Vagina (tissue), 2 donors: ENCODE measurements at regions not wholly inside any gene's neighbourhood (a gene's known extent, or its start where the extent isn't known, plus 50 kb on each side); places are given as distances from the start of the nearest gene placed in this dataset.

ENCODE experiments used
- DNase-seq, 2 donors: peaks; one replicate each; pipeline ENCODE4 v3.0.0-alpha.2; 2017; ENCODE audit errors: extremely low spot score in 2 of 2
- H3K27ac ChIP-seq: fragments of 200-600 bp; sonication (generic); one replicate; pipeline ENCODE4 v1.5.1; 2019
- H3K27me3 ChIP-seq: fragments of 200-600 bp; sonication (generic); one replicate; pipeline ENCODE4 v1.5.1; 2019
- H3K36me3 ChIP-seq, 2 donors: fragments of 200-600 bp; sonication (generic); one replicate each; pipeline ENCODE4 v1.5.1; 2017 to 2019
- H3K4me1 ChIP-seq: fragments of 200-600 bp; sonication (generic); one replicate; pipeline ENCODE4 v1.5.1; 2019
- H3K4me3 ChIP-seq, 2 donors: fragments of 200-600 bp; sonication (generic); 1 replicate in 1 of 2; 2 replicates in 1 of 2; pipeline ENCODE4 v1.5.1; 2016 to 2019
- H3K9me3 ChIP-seq: fragments of 200-600 bp; sonication (generic); one replicate; pipeline ENCODE4 v1.5.1; 2019
- CTCF ChIP-seq, 3 experiments: fragments of 450-650 bp in 2 of 3; fragments of 200-600 bp in 1 of 3; sonication (generic) in 1 of 3; IDR thresholded peaks; one replicate each; pipeline ENCODE4 v1.5.1; 2017 to 2019; ENCODE audit warnings: antibody characterized with exemption in 3 of 3, mild to moderate bottlenecking in 2 of 3, moderate library complexity in 2 of 3
- POLR2A ChIP-seq, 2 donors: fragments of 450-650 bp; IDR thresholded peaks; one replicate each; pipeline ENCODE4 v1.6.1; 2017; ENCODE audit warnings: antibody characterized with exemption in 2 of 2, mild to moderate bottlenecking in 2 of 2, moderate library complexity in 2 of 2
- POLR2AphosphoS5 ChIP-seq, 2 donors: sonication (generic); formaldehyde crosslinking; IDR thresholded peaks; one replicate each; pipeline ENCODE4 v1.9.0; 2017; ENCODE audit warnings: antibody characterized with exemption in 2 of 2, mild to moderate bottlenecking in 2 of 2, low read depth in 1 of 2; ENCODE audit not compliant: insufficient read depth in 1 of 2
- intact Hi-C: fragments of 100-400 bp; cut with DNase I; formaldehyde crosslinking; loops from one replicate; pipeline ENCODE4 v1.15.1; 2023

DNA sequence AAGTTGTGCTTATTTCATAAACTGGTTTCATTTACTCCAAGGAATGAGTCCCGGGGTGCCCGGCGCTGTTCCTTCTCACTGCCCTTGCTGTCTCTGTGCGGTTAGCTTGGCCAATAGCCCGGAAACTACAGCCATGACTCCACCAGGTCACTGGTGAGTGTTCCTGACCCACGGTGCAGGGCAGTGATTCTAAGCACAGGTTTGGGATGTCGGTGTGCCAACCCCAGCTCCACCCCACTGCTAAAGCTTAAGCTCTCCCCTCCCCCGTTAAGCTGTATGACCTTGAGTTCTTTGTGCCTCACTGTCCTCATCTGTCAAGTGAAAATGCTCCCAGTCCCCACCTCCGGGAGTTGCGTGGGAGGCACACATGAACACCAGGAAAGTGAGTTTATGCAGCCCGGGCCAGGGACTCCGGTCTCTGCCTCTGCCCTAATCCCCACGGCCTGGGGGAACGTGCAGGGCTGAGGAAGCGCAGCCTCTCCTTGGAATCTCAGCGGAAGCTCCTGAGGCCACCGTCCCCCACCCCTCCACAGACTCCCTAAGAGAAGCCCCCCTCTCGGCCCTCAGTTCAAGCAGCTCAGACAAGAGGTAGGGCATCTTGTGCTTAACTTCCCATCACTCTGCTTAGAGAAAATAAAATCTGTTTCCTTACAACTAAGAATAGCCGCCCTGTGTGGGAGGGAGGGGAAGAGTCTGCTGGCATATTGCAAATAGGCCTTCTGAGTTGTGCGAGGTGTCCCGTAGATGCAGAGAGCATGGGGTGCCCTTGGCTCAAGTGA, 92.0 kb upstream of the RAI14 start:
- Histone ChIP-seq H3K4me3 (peak overlapping the region in 1 of 2 donors; percentile 11), H3K4me1 (peaks cover 7% of the 10 kb centered on the region), H3K27ac (peak overlapping the region; percentile 57), H3K9me3 (no peaks in the 10 kb centered on the region), H3K36me3 (no peaks in the 10 kb centered on the region), H3K27me3 (no peaks in the 10 kb centered on the region)
- TF ChIP-seq POLR2AphosphoS5 (IDR thresholded peaks at IDR 0.05; ENCODE audit: insufficient read depth in 1 of 2, low read depth in 1 of 2) (no peak), CTCF (IDR thresholded peaks at IDR 0.05) (no peak), POLR2A (IDR thresholded peaks at IDR 0.05) (no peak)
- intact Hi-C loops = no loop called here
- DNase-seq = no peak

DNA sequence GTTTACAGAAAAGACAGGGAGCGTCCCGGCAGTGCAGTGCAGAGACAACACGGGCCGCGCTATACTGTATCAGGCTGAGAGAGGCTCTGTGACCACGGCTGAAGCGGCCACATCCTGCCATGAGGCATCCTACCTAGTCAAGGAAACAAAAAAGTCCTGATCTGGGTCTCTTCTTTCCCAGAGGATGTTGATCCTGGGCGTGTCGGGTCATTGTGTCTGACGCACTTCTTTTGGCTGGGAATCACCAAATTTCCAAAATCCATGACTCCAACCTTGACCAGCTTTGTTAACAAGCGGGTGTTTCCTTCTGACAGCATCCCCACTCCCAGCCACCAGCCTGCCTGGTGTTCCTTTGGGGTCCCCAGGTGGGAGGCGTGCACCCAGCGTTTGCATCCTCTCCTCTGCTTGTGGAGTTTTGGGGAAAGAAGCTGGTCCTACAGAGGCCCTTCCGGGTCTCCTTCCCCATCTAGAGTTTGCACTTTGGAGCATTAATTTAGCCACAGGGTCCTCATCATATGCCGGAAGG, 91.4 kb upstream of the RAI14 start:
- Histone ChIP-seq H3K27me3 (no peaks in the 10 kb centered on the region), H3K9me3 (no peaks in the 10 kb centered on the region), H3K36me3 (no peaks in the 10 kb centered on the region), H3K27ac (peak overlapping the region; percentile 57), H3K4me1 (peaks cover 7% of the 10 kb centered on the region), H3K4me3 (no peak overlapping the region)
- intact Hi-C loops = no loop called here
- TF ChIP-seq CTCF (IDR thresholded peaks at IDR 0.05) (no peak), POLR2A (IDR thresholded peaks at IDR 0.05) (no peak), POLR2AphosphoS5 (IDR thresholded peaks at IDR 0.05; ENCODE audit: insufficient read depth in 1 of 2, low read depth in 1 of 2) (no peak)
- no peak for DNase-seq

GRCh38 chr5:34570143-34570542, 86.0 kb upstream of the RAI14 start:
- H3K4me1 ChIP-seq = peaks cover 23% of the 10 kb centered on the region
- intact Hi-C loops = no loop called here
- H3K27me3 ChIP-seq = no peaks in the 10 kb centered on the region
- no peaks in the 10 kb centered on the region for H3K36me3 ChIP-seq
- no peak for DNase-seq
- no peaks in the 10 kb centered on the region for H3K9me3 ChIP-seq
- peak overlapping the region; percentile 64 for H3K27ac ChIP-seq
- H3K4me3 ChIP-seq = no peak overlapping the region
- TF ChIP-seq POLR2A (IDR thresholded peaks at IDR 0.05) (no peak), CTCF (IDR thresholded peaks at IDR 0.05) (no peak), POLR2AphosphoS5 (IDR thresholded peaks at IDR 0.05; ENCODE audit: insufficient read depth in 1 of 2, low read depth in 1 of 2) (no peak)

DNA sequence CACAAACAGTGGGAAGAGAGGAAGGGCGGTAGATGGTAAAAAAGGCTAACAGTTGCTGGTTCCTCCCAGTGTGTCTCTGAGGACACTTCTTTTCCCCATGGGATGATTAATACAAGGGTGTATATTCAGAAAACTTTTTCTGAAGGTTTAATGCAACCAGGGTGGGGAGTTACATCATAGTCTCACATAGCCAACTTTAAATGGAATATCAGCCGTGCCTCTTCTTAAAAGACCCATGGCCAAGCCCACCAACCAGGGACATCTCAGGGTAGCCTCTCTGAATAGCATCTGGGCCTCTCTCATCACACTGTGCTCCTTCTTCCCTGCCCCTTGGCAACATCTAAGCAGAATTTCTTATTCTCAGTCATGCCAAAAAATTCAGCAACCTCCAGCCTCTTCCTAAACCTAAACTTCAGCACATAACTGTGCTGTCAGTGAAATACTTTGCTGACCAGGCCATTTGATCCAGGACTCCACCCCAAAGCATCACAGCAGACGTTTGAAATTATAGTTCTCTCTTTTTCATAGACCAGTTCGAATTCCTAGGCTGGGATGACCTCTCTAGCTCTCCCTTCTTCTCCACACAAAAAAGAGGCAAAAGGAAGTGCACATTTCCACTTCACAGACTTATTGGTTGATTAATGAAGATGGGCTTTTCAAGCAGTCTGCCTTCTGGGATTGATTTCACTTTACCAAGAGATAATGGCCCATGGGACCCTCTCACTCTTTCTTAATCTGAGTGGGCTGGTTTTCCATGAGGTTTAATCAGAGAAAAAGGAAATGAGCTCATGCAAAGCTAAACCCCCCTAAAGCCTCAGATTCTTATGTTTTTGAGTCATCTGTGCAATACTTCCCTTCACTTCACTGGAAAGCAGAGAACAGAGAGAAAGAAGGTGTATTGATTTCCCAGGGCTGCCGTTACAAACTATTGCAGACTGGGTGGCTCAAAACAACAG, 85.1 kb upstream of the RAI14 start:
- H3K36me3 ChIP-seq = no peaks in the 10 kb centered on the region
- H3K9me3 ChIP-seq = no peaks in the 10 kb centered on the region
- intact Hi-C loops = no loop called here
- H3K4me1 ChIP-seq = peaks cover 20% of the 10 kb centered on the region
- peak overlapping the region; percentile 64 for H3K27ac ChIP-seq
- H3K4me3 ChIP-seq = no peak overlapping the region
- H3K27me3 ChIP-seq = no peaks in the 10 kb centered on the region
- TF ChIP-seq POLR2A (IDR thresholded peaks at IDR 0.05) (no peak), POLR2AphosphoS5 (IDR thresholded peaks at IDR 0.05; ENCODE audit: insufficient read depth in 1 of 2, low read depth in 1 of 2) (no peak), CTCF (IDR thresholded peaks at IDR 0.05) (no peak)
- no peak for DNase-seq
